HEK293 (cell line): ENCODE measurements at regions not wholly inside any gene's neighbourhood (a gene's known extent, or its start where the extent isn't known, plus 50 kb on each side); places are given as distances from the start of the nearest gene placed in this dataset.

ENCODE experiments used
- CTCF ChIA-PET: fragments of 350-600 bp; formaldehyde crosslinking; extraction: SDS; loops from one replicate; lab custom pipeline; 2021; ENCODE audit warnings: antibody characterized with exemption; lab: Yijun Ruan, JAX
- POLR2A ChIA-PET: fragments of 300-600 bp; formaldehyde crosslinking; extraction: SDS; loops from one replicate; lab custom pipeline; 2020; ENCODE audit warnings: antibody characterized with exemption, inconsistent platforms; lab: Yijun Ruan, JAX
- H3K27ac ChIP-seq: fragments of 200-500 bp; sonication (Bioruptor generic); 2 replicates; pipeline ENCODE4 v1.5.1; 2014; ENCODE audit warnings: low read depth, low read length, control low read depth, inconsistent platforms; ENCODE audit errors: extremely low read depth
- H3K36me3 ChIP-seq, 2 experiments: fragments of 200-500 bp in 1 of 2; sonication (Bioruptor generic) in 1 of 2; 1 replicate in 1 of 2; 2 replicates in 1 of 2; pipeline ENCODE4 v1.5.1; 2014 to 2017; ENCODE audit warnings: inconsistent platforms in 2 of 2, low read length in 2 of 2; ENCODE audit not compliant: control insufficient read depth in 2 of 2, insufficient read depth in 1 of 2
- H3K4me1 ChIP-seq: fragments of 200-500 bp; sonication (Bioruptor generic); 2 replicates; pipeline ENCODE4 v1.5.1; 2014; ENCODE audit warnings: mild to moderate bottlenecking, low read length, inconsistent platforms; ENCODE audit not compliant: control insufficient read depth, insufficient read depth
- H3K4me3 ChIP-seq: 2 replicates; pipeline ENCODE4 v1.5.1; 2011; ENCODE audit warnings: low read depth, mild to moderate bottlenecking, control low read depth, low read length, moderate library complexity
- H3K9me3 ChIP-seq: fragments of 200-500 bp; sonication (Bioruptor generic); 2 replicates; pipeline ENCODE4 v1.5.1; 2014; ENCODE audit warnings: low read depth, low read length, inconsistent platforms; ENCODE audit not compliant: control insufficient read depth, insufficient read depth
- BCL11B ChIP-seq: fragments of 450-650 bp; formaldehyde crosslinking; IDR thresholded peaks from 2 replicates; pipeline ENCODE4 v1.5.1; 2016; ENCODE audit warnings: low read depth, missing biosample characterization, missing genetic modification characterization
- FEZF1 ChIP-seq: fragments of 450-650 bp; formaldehyde crosslinking; IDR thresholded peaks from 2 replicates; pipeline ENCODE4 v1.5.1; 2016; ENCODE audit warnings: missing biosample characterization, missing genetic modification characterization
- TCF7L2 ChIP-seq: IDR thresholded peaks from 2 replicates; pipeline ENCODE4 v1.6.1; 2011; ENCODE audit warnings: low read depth, mild to moderate bottlenecking, inconsistent platforms, low read length, moderate library complexity, borderline replicate concordance
- ZBTB20 ChIP-seq: fragments of 450-650 bp; formaldehyde crosslinking; IDR thresholded peaks from 2 replicates; pipeline ENCODE4 v1.5.1; 2016; ENCODE audit warnings: missing biosample characterization, missing genetic modification characterization
- ZEB2 ChIP-seq: fragments of 450-650 bp; formaldehyde crosslinking; IDR thresholded peaks from 2 replicates; pipeline ENCODE4 v1.5.1; 2016; ENCODE audit warnings: missing biosample characterization, missing genetic modification characterization
- ZNF112 ChIP-seq: fragments of 450-650 bp; formaldehyde crosslinking; IDR thresholded peaks from 2 replicates; pipeline ENCODE4 v1.5.0; 2017; ENCODE audit warnings: missing biosample characterization, missing genetic modification characterization
- ZNF174 ChIP-seq: fragments of 450-650 bp; formaldehyde crosslinking; IDR thresholded peaks from 2 replicates; pipeline ENCODE4 v1.5.0; 2017; ENCODE audit warnings: missing biosample characterization, mild to moderate bottlenecking, missing genetic modification characterization
- ZNF19 ChIP-seq: fragments of 450-650 bp; formaldehyde crosslinking; IDR thresholded peaks from 2 replicates; pipeline ENCODE4; 2016; ENCODE audit warnings: missing biosample characterization, missing genetic modification characterization, low read depth
- ZNF2 ChIP-seq: fragments of 450-650 bp; formaldehyde crosslinking; IDR thresholded peaks from 2 replicates; pipeline ENCODE4 v1.5.1; 2016; ENCODE audit warnings: missing biosample characterization, missing genetic modification characterization
- ZNF211 ChIP-seq: fragments of 450-650 bp; formaldehyde crosslinking; IDR thresholded peaks from 2 replicates; pipeline ENCODE4 v1.5.1; 2016; ENCODE audit warnings: low read depth, missing biosample characterization, missing genetic modification characterization
- ZNF404 ChIP-seq: fragments of 450-650 bp; formaldehyde crosslinking; IDR thresholded peaks from 2 replicates; pipeline ENCODE4 v1.5.1; 2017; ENCODE audit warnings: missing biosample characterization, missing genetic modification characterization
- ZNF514 ChIP-seq: fragments of 450-650 bp; formaldehyde crosslinking; IDR thresholded peaks from 2 replicates; pipeline ENCODE4 v1.5.1; 2016; ENCODE audit warnings: missing biosample characterization, missing genetic modification characterization
- ZNF544 ChIP-seq: fragments of 450-650 bp; formaldehyde crosslinking; IDR thresholded peaks from 2 replicates; pipeline ENCODE4 v1.5.0; 2017; ENCODE audit warnings: missing biosample characterization, missing genetic modification characterization
- ZNF555 ChIP-seq: fragments of 450-650 bp; formaldehyde crosslinking; conservative IDR thresholded peaks from 2 replicates; pipeline ENCODE4 v1.5.1; 2017; ENCODE audit warnings: missing biosample characterization, mild to moderate bottlenecking, missing genetic modification characterization, inconsistent platforms
- ZNF623 ChIP-seq: fragments of 450-650 bp; formaldehyde crosslinking; IDR thresholded peaks from 2 replicates; pipeline ENCODE4 v1.5.1; 2016; ENCODE audit warnings: missing biosample characterization, missing genetic modification characterization
- ZNF660 ChIP-seq: fragments of 450-650 bp; IDR thresholded peaks from 2 replicates; pipeline ENCODE4 v1.5.1; 2018; ENCODE audit warnings: missing biosample characterization, mild to moderate bottlenecking, missing genetic modification characterization
- ZNF677 ChIP-seq: fragments of 450-650 bp; IDR thresholded peaks from 2 replicates; pipeline ENCODE4 v1.5.0; 2018; ENCODE audit warnings: missing biosample characterization, mild to moderate bottlenecking, missing genetic modification characterization, moderate library complexity
- ZNF701 ChIP-seq: fragments of 450-650 bp; formaldehyde crosslinking; IDR thresholded peaks from 2 replicates; pipeline ENCODE4 v1.5.1; 2016; ENCODE audit warnings: missing biosample characterization, missing genetic modification characterization
- TF ChIP-seq, protein P1 (sequence below): fragments of 450-650 bp; formaldehyde crosslinking; IDR thresholded peaks from 2 replicates; pipeline ENCODE4 v1.5.1; 2016; ENCODE audit warnings: missing biosample characterization, missing genetic modification characterization
- TF ChIP-seq, protein P2 (sequence below): fragments of 450-650 bp; formaldehyde crosslinking; IDR thresholded peaks from 2 replicates; pipeline ENCODE4 v1.5.1; 2016; ENCODE audit warnings: missing biosample characterization, missing genetic modification characterization, low read depth
- TF ChIP-seq, protein P3 (sequence below): fragments of 450-650 bp; formaldehyde crosslinking; IDR thresholded peaks from 2 replicates; pipeline ENCODE4 v1.5.1; 2017; ENCODE audit warnings: missing biosample characterization, missing genetic modification characterization
- TF ChIP-seq, protein P4 (sequence below): sonication (generic); formaldehyde crosslinking; IDR thresholded peaks from 2 replicates; pipeline ENCODE4 v1.8.1; 2022; ENCODE audit warnings: mild to moderate bottlenecking, moderate library complexity, missing genetic modification reagents
- TF ChIP-seq, protein P5 (sequence below): fragments of 450-650 bp; formaldehyde crosslinking; conservative IDR thresholded peaks from 2 replicates; pipeline ENCODE4 v1.5.1; 2016; ENCODE audit warnings: low read depth, missing biosample characterization, missing genetic modification characterization

DNA sequence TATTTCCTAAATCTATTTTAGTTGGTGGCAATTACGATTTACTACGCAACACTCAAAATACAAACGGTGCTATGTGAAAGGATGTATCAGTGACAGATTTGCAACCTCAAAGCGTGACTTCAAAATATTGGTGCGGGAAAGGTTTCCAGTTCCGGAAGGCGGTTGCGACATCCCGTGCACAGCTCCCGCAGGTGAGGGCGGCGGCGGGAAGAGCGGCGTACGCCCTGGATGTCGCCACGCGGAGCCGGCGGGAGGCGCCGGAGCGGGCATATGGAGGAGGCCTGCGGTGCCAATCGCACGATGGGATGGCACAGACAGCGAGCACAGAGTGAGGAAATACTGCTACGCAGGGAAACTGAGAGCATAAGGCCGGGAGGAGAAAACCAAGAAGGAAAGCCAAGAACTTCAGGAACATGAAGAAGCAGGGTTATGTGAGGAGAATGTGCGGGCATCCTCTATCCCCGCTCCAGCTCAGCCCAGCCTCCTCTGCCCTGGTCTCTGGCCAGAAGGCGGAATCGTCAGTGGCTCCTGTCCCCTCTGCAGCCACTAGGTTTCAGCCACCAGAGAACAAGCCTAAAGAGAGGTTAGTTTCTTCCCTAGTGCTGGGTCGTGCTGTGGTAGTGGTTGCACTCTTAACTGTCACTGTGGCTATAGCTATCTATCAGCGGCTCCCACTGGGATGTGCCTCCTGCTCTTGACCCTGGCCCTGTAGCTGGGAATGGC lies 378.1 kb upstream of the TLE4 start:
- Histone ChIP-seq H3K9me3 (no peaks in the 10 kb centered on the region), H3K4me1 (no peaks in the 10 kb centered on the region), H3K36me3 (no peaks in the 10 kb centered on the region), H3K27ac (no peak overlapping the region), H3K4me3 (no peak overlapping the region)
- ChIA-PET POLR2A (no interaction called here), CTCF (interaction anchor here (0.6 kb wide), 1 partner anchor 74 kb away, joined by 3 read pairs; no protein-coding TSS in a partner anchor)
- TF ChIP-seq, protein P1, sequence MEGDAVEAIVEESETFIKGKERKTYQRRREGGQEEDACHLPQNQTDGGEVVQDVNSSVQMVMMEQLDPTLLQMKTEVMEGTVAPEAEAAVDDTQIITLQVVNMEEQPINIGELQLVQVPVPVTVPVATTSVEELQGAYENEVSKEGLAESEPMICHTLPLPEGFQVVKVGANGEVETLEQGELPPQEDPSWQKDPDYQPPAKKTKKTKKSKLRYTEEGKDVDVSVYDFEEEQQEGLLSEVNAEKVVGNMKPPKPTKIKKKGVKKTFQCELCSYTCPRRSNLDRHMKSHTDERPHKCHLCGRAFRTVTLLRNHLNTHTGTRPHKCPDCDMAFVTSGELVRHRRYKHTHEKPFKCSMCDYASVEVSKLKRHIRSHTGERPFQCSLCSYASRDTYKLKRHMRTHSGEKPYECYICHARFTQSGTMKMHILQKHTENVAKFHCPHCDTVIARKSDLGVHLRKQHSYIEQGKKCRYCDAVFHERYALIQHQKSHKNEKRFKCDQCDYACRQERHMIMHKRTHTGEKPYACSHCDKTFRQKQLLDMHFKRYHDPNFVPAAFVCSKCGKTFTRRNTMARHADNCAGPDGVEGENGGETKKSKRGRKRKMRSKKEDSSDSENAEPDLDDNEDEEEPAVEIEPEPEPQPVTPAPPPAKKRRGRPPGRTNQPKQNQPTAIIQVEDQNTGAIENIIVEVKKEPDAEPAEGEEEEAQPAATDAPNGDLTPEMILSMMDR (tag by site-specific recombination), result no peak
- TF ChIP-seq ZNF514 (tag by site-specific recombination), result no peak
- no peak for TF ChIP-seq ZNF174 (tag by site-specific recombination)
- TF ChIP-seq ZNF660 (tag by site-specific recombination), result no peak
- TF ChIP-seq, protein P2, sequence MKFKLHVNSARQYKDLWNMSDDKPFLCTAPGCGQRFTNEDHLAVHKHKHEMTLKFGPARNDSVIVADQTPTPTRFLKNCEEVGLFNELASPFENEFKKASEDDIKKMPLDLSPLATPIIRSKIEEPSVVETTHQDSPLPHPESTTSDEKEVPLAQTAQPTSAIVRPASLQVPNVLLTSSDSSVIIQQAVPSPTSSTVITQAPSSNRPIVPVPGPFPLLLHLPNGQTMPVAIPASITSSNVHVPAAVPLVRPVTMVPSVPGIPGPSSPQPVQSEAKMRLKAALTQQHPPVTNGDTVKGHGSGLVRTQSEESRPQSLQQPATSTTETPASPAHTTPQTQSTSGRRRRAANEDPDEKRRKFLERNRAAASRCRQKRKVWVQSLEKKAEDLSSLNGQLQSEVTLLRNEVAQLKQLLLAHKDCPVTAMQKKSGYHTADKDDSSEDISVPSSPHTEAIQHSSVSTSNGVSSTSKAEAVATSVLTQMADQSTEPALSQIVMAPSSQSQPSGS (tag by site-specific recombination), result no peak
- TF ChIP-seq ZNF112, result no peak
- TF ChIP-seq ZEB2 (tag by site-specific recombination), result no peak

DNA sequence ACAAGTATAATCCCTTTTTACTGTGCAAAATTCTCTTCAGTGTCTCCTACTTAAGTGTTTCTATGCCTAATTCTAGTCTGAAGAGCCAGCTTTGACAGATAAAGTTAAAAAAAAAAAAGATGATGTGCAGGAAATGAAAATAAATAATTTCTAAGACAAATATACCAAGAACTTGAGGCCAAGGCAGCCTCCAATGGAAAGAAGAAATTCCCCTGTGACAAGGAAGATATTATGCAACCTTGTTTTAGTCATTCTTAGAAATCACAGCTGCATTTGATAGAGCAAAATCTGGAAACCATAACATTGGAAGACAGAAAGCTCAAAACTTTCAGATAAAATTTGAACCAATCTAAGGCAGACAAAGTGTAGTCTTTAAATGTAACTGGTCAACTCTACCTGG lies 375.9 kb upstream of the TLE4 start:
- H3K4me1 ChIP-seq, result no peaks in the 10 kb centered on the region
- ChIA-PET CTCF (interaction anchor here (0.6 kb wide), 1 partner anchor 78 kb away, joined by 4 read pairs; no protein-coding TSS in a partner anchor), POLR2A (no interaction called here)
- no peaks in the 10 kb centered on the region for H3K9me3 ChIP-seq
- H3K36me3 ChIP-seq, result no peaks in the 10 kb centered on the region
- H3K27ac ChIP-seq, result no peak overlapping the region
- H3K4me3 ChIP-seq, result no peak overlapping the region
- TF ChIP-seq ZNF623 (tag by site-specific recombination) (no peak), ZNF19 (tag by site-specific recombination) (no peak), ZNF2 (tag by site-specific recombination) (no peak), TCF7L2 (no peak), ZNF701 (no peak), FEZF1 (tag by site-specific recombination) (no peak), ZNF677 (tag by site-specific recombination) (no peak), ZNF404 (tag by site-specific recombination) (no peak), BCL11B (tag by site-specific recombination) (no peak), ZNF555 (tag by site-specific recombination) (no peak), ZNF544 (tag by site-specific recombination) (no peak), ZNF660 (tag by site-specific recombination) (no peak), ZBTB20 (tag by site-specific recombination) (no peak), ZNF211 (tag by site-specific recombination) (no peak)
- TF ChIP-seq, protein P3, sequence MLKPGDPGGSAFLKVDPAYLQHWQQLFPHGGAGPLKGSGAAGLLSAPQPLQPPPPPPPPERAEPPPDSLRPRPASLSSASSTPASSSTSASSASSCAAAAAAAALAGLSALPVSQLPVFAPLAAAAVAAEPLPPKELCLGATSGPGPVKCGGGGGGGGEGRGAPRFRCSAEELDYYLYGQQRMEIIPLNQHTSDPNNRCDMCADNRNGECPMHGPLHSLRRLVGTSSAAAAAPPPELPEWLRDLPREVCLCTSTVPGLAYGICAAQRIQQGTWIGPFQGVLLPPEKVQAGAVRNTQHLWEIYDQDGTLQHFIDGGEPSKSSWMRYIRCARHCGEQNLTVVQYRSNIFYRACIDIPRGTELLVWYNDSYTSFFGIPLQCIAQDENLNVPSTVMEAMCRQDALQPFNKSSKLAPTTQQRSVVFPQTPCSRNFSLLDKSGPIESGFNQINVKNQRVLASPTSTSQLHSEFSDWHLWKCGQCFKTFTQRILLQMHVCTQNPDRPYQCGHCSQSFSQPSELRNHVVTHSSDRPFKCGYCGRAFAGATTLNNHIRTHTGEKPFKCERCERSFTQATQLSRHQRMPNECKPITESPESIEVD (tag by site-specific recombination), result no peak
- TF ChIP-seq, protein P4, sequence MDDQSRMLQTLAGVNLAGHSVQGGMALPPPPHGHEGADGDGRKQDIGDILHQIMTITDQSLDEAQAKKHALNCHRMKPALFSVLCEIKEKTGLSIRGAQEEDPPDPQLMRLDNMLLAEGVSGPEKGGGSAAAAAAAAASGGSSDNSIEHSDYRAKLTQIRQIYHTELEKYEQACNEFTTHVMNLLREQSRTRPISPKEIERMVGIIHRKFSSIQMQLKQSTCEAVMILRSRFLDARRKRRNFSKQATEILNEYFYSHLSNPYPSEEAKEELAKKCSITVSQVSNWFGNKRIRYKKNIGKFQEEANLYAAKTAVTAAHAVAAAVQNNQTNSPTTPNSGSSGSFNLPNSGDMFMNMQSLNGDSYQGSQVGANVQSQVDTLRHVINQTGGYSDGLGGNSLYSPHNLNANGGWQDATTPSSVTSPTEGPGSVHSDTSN (CRISPR knock-in tag), result no peak
- TF ChIP-seq, protein P5, sequence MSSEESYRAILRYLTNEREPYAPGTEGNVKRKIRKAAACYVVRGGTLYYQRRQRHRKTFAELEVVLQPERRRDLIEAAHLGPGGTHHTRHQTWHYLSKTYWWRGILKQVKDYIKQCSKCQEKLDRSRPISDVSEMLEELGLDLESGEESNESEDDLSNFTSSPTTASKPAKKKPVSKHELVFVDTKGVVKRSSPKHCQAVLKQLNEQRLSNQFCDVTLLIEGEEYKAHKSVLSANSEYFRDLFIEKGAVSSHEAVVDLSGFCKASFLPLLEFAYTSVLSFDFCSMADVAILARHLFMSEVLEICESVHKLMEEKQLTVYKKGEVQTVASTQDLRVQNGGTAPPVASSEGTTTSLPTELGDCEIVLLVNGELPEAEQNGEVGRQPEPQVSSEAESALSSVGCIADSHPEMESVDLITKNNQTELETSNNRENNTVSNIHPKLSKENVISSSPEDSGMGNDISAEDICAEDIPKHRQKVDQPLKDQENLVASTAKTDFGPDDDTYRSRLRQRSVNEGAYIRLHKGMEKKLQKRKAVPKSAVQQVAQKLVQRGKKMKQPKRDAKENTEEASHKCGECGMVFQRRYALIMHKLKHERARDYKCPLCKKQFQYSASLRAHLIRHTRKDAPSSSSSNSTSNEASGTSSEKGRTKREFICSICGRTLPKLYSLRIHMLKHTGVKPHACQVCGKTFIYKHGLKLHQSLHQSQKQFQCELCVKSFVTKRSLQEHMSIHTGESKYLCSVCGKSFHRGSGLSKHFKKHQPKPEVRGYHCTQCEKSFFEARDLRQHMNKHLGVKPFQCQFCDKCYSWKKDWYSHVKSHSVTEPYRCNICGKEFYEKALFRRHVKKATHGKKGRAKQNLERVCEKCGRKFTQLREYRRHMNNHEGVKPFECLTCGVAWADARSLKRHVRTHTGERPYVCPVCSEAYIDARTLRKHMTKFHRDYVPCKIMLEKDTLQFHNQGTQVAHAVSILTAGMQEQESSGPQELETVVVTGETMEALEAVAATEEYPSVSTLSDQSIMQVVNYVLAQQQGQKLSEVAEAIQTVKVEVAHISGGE, result no peak
